ENCODE measurements at regions not wholly inside any gene's neighbourhood (a gene's known extent, or its start where the extent isn't known, plus 50 kb on each side); places are given as distances from the start of the nearest gene placed in this dataset.

DNA sequence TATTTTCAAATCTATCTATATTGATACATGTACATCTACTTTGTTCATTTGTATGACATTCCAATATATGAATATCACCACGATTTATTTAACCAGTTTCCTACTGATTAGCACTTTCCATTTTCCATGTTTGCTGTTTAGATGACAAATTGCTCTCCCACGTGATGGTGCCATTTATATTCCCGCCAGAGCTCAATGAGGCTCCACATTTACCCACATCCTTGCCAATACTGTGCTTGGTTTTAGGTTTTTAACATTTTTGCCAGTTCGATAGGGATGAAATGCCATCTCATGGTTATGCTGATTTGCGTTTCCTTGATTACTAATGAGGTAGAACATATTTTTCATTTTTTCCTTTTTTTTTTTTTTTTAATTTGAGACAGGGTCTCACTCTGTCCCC, 86.7 kb upstream of the TRIM2 start:
- no peak for DNase-seq (ENCODE audit: low spot score)
- intact Hi-C loops (cut with DNase I) = loop anchor here in 1 of 2 donors (10.0 kb wide), 1 partner anchor 273 kb away; no protein-coding TSS in a partner anchor

DNA sequence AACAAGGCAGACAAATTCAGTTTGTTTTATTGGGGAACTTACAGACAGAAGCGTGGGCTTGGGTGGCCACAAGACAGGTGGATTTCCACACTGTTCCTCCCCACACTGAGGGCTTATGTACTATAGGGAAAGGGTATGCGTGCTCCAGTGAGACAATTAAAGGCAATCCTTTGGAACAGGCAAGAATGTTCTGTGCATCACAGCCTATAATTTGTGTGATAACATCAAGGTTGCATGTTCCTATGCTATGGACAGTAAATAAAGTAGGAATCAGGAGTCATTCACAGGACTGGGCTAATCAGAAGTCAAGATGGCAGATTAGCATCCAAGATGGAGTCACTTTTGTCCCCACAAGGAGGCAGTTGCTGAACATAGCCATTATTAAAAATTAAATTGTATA, 84.6 kb upstream of the TRIM2 start:
- peak; percentile 1 for DNase-seq (ENCODE audit: low spot score)
- intact Hi-C loops (cut with DNase I) = loop anchor here in 1 of 2 donors (10.0 kb wide), 1 partner anchor 275 kb away; no protein-coding TSS in a partner anchor

GRCh38 chr4:153120235-153120634, 84.0 kb upstream of the TRIM2 start:
- DNase-seq (ENCODE audit: low spot score) = peak; percentile 10
- intact Hi-C loops (cut with DNase I) = no loop called here

DNA sequence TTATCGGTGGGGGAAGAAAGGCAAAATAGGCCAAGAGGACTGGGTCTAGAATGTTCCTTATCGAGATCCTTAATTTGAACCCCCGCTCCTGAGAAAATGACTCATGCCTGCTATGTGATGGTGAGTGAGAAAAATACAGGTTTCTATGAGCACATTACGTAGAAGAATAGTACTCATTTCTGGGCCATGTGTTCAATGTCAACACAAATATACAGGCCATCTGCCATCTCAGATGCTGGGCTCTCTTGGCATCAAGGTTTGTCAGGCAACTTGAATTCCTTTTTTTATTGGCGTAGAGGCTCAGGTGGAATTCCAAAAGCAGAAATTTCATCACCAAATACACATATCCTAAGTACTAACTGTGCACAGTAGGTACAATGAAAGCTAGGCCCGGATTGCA, 81.4 kb upstream of the TRIM2 start:
- DNase-seq (ENCODE audit: low spot score) = no peak
- intact Hi-C loops (cut with DNase I) = no loop called here

- DNase-seq (ENCODE audit: low spot score) = no peak
- intact Hi-C loops (cut with DNase I) = loop anchor here in 1 of 2 donors (5.0 kb wide), 1 partner anchor 44 kb away; no protein-coding TSS in a partner anchor
These were observed 78.1 kb upstream of the TRIM2 start for GRCh38 chr4:153126137-153126536.

- intact Hi-C loops (cut with DNase I) = loop anchor here (2.0 to 5.0 kb wide), 2 partner anchors 45 to 46 kb away; no protein-coding TSS in a partner anchor
- DNase-seq (ENCODE audit: low spot score) = peak; percentile 90
These were observed 76.3 kb upstream of the TRIM2 start for GRCh38 chr4:153127760-153128494.

DNA sequence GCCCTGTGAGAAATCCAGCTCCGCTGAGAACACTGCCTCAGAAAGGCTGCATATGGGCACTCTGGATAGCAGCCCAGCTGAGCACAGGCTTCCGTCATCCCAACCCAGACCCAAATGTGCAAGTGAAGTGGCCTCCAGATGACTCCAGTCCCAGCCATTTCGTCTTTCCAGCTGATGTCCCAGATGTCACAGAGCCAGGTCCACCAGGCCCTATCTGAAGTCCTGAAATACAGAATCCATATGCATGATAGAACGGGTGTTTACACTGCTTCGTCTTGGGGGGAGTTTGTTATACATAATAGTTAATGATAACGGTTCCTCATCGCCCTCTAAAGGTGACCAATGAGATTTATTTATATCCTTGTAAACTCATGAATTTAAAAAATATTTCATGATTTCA, 72.6 kb upstream of the TRIM2 start:
- intact Hi-C loops (cut with DNase I) = no loop called here

DNA sequence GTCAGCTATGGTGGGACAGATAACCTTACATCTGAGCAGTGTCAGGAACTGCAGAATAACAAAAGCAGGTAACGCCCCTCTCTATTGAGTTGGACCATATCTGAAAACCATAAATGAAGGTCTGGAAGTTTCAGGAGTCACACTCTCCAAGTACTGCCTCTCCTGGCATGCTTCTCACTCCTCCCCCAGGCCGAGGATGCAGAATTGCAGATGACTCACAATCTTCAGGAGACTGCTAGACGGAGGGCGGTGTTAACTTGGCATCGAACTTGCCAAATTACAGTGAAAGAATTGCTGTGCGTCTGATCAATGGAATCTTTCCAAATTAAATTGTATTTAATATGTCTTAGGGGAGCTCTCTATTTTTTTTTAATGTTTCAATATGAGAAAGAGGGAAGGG, 67.1 kb upstream of the TRIM2 start:
- intact Hi-C loops (cut with DNase I) = no loop called here
- no peak for DNase-seq (ENCODE audit: low spot score)

More for the DNA sequence above, 72.6 kb upstream of the TRIM2 start:
- DNase-seq (ENCODE audit: low spot score) = no peak

GRCh38 chr4:153137677-153138630, 66.3 kb upstream of the TRIM2 start:
- no peak for DNase-seq (ENCODE audit: low spot score)
- intact Hi-C loops (cut with DNase I) = no loop called here

DNA sequence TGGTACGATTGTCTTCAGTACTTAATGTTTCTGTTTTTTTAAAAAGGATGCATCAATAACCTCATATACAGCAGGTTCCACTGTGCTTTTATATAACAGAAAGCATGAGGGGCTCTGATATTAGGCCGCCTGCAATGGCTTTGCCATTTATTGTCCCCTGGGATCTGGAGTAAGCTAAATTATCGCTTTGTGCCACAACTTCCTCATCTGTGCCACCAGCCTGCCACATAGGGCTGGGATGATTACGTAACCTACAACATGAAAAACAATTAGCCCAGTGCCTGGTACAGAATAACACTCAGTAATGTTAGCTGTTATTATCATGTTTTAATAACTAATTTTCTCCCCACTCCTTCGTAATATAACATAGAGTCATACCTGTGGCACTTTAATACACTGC, 65.5 kb upstream of the TRIM2 start:
- no peak for DNase-seq (ENCODE audit: low spot score)
- intact Hi-C loops (cut with DNase I) = no loop called here

DNA sequence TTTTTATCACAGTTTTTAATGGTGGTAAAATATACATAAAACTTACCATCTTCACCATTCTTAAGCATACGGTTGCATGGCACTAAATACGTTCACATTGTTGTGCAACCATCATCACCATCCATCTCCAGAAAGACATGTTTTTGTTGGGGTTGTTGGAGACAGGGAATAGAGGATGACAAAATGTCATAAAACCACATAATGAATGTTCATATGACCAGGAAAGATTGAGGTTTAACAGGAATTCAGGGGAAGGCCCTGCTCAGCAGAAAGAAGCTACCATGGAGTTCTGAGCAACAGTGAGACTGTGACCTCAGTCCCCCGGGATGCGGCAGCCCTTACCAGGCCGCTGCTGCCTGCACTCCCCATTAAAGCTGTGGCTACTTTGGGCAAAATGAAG, 63.9 kb upstream of the TRIM2 start:
- intact Hi-C loops (cut with DNase I) = loop anchor here (5.0 to 10.0 kb wide), 3 partner anchors 175 to 437 kb away; no protein-coding TSS in a partner anchor
- no peak for DNase-seq (ENCODE audit: low spot score)

DNA sequence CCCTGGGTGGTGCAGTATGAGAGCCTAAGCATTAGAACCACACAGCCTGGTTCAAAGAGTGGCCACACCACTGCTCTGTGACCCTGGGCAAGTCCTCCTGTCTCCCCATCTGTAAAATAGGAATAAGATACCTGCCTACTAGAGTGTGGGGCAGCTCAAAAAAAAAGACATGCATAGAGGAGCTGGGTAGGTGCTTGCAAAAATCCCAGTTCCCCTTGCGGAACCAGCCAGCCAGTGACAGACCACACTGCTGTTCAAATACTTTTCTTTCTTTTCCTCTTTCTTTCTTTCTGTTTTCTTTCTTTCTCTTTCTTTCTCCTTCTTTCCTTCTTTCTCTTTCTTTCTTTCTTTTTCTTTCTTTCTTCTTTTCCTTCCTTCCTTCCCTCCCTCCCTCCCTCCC, 63.0 kb upstream of the TRIM2 start:
- intact Hi-C loops (cut with DNase I) = loop anchor here (5.0 to 10.0 kb wide), 3 partner anchors 174 to 436 kb away; no protein-coding TSS in a partner anchor

GRCh38 chr4:153142700-153143438, 61.4 kb upstream of the TRIM2 start:
- no peak for DNase-seq (ENCODE audit: low spot score)

More for the DNA sequence above, 63.0 kb upstream of the TRIM2 start:
- no peak for DNase-seq (ENCODE audit: low spot score)

GRCh38 chr4:153143527-153144348, 60.5 kb upstream of the TRIM2 start:
- intact Hi-C loops (cut with DNase I) = loop anchor here (5.0 to 10.0 kb wide), 3 partner anchors 171 to 434 kb away; no protein-coding TSS in a partner anchor
- DNase-seq (ENCODE audit: low spot score) = no peak

More at GRCh38 chr4:153142700-153143438, 61.4 kb upstream of the TRIM2 start:
- intact Hi-C loops (cut with DNase I) = loop anchor here (5.0 to 10.0 kb wide), 3 partner anchors 172 to 434 kb away; no protein-coding TSS in a partner anchor

DNA sequence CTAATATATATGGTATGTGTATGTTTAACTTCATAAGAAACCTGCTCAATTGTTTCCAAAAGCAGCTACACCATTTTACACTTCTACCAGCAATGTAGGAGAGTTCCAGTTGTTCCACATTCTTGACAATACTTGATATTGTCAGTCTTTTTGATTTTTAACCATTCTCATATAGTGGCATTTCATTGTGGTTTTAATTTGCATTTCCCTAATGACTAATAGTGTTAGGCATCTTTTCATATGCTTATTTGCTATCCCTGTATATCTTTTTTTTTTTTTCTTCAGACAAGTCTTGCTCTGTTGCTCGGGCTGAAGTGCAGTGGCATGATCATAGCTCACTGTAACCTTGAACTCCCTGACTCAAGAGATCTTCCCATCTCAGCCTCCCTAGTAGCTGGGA, 58.2 kb upstream of the TRIM2 start:
- no peak for DNase-seq (ENCODE audit: low spot score)
- intact Hi-C loops (cut with DNase I) = loop anchor here in 1 of 2 donors (10.0 kb wide), 1 partner anchor 169 kb away; no protein-coding TSS in a partner anchor

GRCh38 chr4:153146961-153147360, 57.3 kb upstream of the TRIM2 start:
- intact Hi-C loops (cut with DNase I) = loop anchor here in 1 of 2 donors (10.0 kb wide), 1 partner anchor 168 kb away; no protein-coding TSS in a partner anchor
- no peak for DNase-seq (ENCODE audit: low spot score)

DNA sequence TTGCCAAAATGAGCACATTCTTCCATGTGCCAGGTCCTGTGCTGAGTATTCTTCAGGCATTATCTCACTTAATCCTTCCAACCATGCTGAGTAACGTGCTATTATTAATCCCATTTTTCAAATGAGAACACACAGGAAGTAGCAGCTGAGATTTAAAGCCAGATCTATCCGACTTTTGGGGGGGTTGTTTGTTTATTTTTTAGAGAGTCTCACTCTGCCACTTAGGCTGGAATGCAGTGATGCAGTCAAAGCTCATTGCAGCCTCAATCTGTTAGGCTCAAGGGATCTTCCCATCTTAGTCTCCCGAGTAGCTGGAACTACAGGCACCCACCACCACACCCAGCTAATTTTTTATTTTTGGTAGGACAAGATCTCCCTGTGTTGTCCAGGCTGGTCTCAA, 55.5 kb upstream of the TRIM2 start:
- intact Hi-C loops (cut with DNase I) = loop anchor here in 1 of 2 donors (10.0 kb wide), 1 partner anchor 166 kb away; no protein-coding TSS in a partner anchor
- no peak for DNase-seq (ENCODE audit: low spot score)
